DND-41 (cell line): ENCODE measurements at regions not wholly inside any gene's neighbourhood (a gene's known extent, or its start where the extent isn't known, plus 50 kb on each side); places are given as distances from the start of the nearest gene placed in this dataset.

Experiments used
- EZH2 ChIP-seq: IDR thresholded peaks from 3 replicates; pipeline ENCODE4 v1.6.1; 2012; ENCODE audit warnings: borderline replicate concordance, low read depth, mild to moderate bottlenecking, moderate library complexity, low read length, inconsistent platforms; ENCODE audit not compliant: severe bottlenecking
- TF ChIP-seq, protein P1 (sequence below): IDR thresholded peaks from 2 replicates; pipeline ENCODE4 v1.5.1; 2012; ENCODE audit warnings: borderline replicate concordance, low read length, moderate library complexity, mild to moderate bottlenecking; ENCODE audit not compliant: poor library complexity, severe bottlenecking; ENCODE audit errors: extremely low read depth

- TF ChIP-seq, protein P1, sequence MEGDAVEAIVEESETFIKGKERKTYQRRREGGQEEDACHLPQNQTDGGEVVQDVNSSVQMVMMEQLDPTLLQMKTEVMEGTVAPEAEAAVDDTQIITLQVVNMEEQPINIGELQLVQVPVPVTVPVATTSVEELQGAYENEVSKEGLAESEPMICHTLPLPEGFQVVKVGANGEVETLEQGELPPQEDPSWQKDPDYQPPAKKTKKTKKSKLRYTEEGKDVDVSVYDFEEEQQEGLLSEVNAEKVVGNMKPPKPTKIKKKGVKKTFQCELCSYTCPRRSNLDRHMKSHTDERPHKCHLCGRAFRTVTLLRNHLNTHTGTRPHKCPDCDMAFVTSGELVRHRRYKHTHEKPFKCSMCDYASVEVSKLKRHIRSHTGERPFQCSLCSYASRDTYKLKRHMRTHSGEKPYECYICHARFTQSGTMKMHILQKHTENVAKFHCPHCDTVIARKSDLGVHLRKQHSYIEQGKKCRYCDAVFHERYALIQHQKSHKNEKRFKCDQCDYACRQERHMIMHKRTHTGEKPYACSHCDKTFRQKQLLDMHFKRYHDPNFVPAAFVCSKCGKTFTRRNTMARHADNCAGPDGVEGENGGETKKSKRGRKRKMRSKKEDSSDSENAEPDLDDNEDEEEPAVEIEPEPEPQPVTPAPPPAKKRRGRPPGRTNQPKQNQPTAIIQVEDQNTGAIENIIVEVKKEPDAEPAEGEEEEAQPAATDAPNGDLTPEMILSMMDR, result no peak
- no peak for TF ChIP-seq EZH2
Observed at GRCh38 chr11:127445476-127445875, 444.9 kb upstream of the KIRREL3 start.
